ENCODE measurements at regions not wholly inside any gene's neighbourhood (a gene's known extent, or its start where the extent isn't known, plus 50 kb on each side); places are given as distances from the start of the nearest gene placed in this dataset.

GRCh38 chr14:38964630-38965029 lies 138.4 kb downstream of the SEC23A start (continued):
- no peak for TF ChIP-seq RFX1 (IDR thresholded peaks at IDR 0.05)
- TF ChIP-seq ZBTB34 (CRISPR knock-in tag; IDR thresholded peaks at IDR 0.05): no peak
- TF ChIP-seq ZNF282 (CRISPR knock-in tag; IDR thresholded peaks at IDR 0.05): no peak
- TF ChIP-seq BACH1 (tag; IDR thresholded peaks at IDR 0.05): no peak
- no peak for TF ChIP-seq ZNF263 (CRISPR knock-in tag; IDR thresholded peaks at IDR 0.05; ENCODE audit: borderline replicate concordance)
- no peak for TF ChIP-seq ZNF324 (CRISPR knock-in tag; IDR thresholded peaks at IDR 0.05)
- TF ChIP-seq ZNF316 (IDR thresholded peaks at IDR 0.05): no peak

- Histone ChIP-seq H3K9me3 (replicated peaks; ENCODE audit: control insufficient read depth, insufficient read depth, low read depth, low read length) (no peaks in the 10 kb centered on the region), H3K4me2 (ENCODE audit: insufficient read depth, low read length) (no peak overlapping the region), H3K4me1 (replicated peaks in 1 of 2; ENCODE audit: control insufficient read depth in 2 of 2, insufficient read depth in 2 of 2, low read length in 2 of 2) (no peaks in the 10 kb centered on the region), H3K27me3 (ENCODE audit: control insufficient read depth in 2 of 2, insufficient read depth in 2 of 2, low read length in 2 of 2) (no peaks in the 10 kb centered on the region; a peak in 1 of 5 replicates), H3K79me2 (ENCODE audit: control insufficient read depth, insufficient read depth, low read length) (no peaks in the 10 kb centered on the region), H3K9ac (ENCODE audit: insufficient read depth in 1 of 2, low read depth in 2 of 2, low read length in 2 of 2) (no peak overlapping the region), H2AFZ (ENCODE audit: low read depth, low read length) (no peak overlapping the region), H4K20me1 (replicated peaks; ENCODE audit: control insufficient read depth, insufficient read depth, low read length) (no peaks in the 10 kb centered on the region), H3K36me3 (ENCODE audit: control insufficient read depth, insufficient read depth, low read length) (no peaks in the 10 kb centered on the region), H3K27ac (ENCODE audit: extremely low read depth, low read depth, low read length) (no peak overlapping the region), H3K9me1 (ENCODE audit: control insufficient read depth, insufficient read depth, low read length) (no peaks in the 10 kb centered on the region), H3K4me3 (no peak overlapping the region)
- FAIRE-seq: no peak
- TF ChIP-seq TSC22D4 (tag; IDR thresholded peaks at IDR 0.05) (no peak), HMGN3 (IDR thresholded peaks at IDR 0.05; ENCODE audit: borderline replicate concordance, extremely low read depth, insufficient read length, low read depth, low read length) (no peak), ZNF239 (CRISPR knock-in tag; IDR thresholded peaks at IDR 0.05) (no peak), TEAD4 (IDR thresholded peaks at IDR 0.05; ENCODE audit: low read length) (no peak), TEAD4 (CRISPR knock-in tag; IDR thresholded peaks at IDR 0.05; ENCODE audit: borderline replicate concordance) (no peak), PPARD (CRISPR knock-in tag; IDR thresholded peaks at IDR 0.05) (no peak), ELF1 (tag; IDR thresholded peaks at IDR 0.05) (no peak), CCAR2 (IDR thresholded peaks at IDR 0.05; ENCODE audit: low read depth, low read length) (no peak), CBFA2T2 (conservative IDR thresholded peaks at IDR 0.05) (no peak), NR3C1 (CRISPR knock-in tag; IDR thresholded peaks at IDR 0.05) (no peak), PHF21A (IDR thresholded peaks at IDR 0.05; ENCODE audit: borderline replicate concordance, low read depth) (no peak)
- in situ Hi-C loops (cut with MboI): no loop called here
- ChIA-PET CTCF (ENCODE audit: low intra/inter-chr PET ratio) (no interaction called here), POLR2A (no interaction called here)
- no peak for DNase-seq (ENCODE audit: extremely low read depth in 1 of 4, low spot score in 3 of 4)
- BruUV-seq (replicated peaks): no TSS peak
- intact Hi-C loops (cut with micrococcal nuclease): no loop called here
- 0% methylated on average over 1 of the region's 1 CpG for WGBS (ENCODE audit: insufficient coverage, low coverage, missing lambda C conversion rate)
- no peak for ATAC-seq
Measured at GRCh38 chr14:38960946-38961531, 142.0 kb downstream of the SEC23A start.
